ENCODE measurements at regions not wholly inside any gene's neighbourhood (a gene's known extent, or its start where the extent isn't known, plus 50 kb on each side); places are given as distances from the start of the nearest gene placed in this dataset.

DNA sequence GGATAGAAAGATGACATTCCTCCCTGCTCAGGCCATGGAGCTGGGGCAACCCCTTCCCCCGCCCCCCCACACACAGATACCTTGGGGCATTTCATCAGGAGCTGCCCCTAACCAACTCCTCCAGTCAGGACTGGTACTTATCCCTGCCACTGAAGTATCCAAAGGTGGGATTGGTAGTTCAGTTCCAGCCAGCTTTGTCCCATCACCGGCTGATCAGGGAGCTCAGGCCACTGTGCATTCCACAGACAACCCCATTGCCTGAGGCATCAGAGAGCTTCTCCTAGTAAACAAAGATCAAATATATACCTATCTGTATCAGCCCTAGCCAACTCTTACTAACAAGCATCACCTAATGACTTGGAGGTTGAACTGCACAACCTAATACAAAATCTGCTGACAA, 218.2 kb upstream of the FMR1 start:
- H3K36me3 ChIP-seq = no peaks in the 10 kb centered on the region
- intact Hi-C loops (cut with DNase I) = no loop called here
- H3K9me3 ChIP-seq = no peaks in the 10 kb centered on the region
- 46 to 64% (median 56%) methylated on average over 2 of the region's 2 CpGs for WGBS, 3 donors
- H3K27me3 ChIP-seq = no peaks in the 10 kb centered on the region
- no peak overlapping the region for H3K27ac ChIP-seq
- DNase-seq = no peak
- TF ChIP-seq EP300 (IDR thresholded peaks at IDR 0.05) = no peak
- H3K4me3 ChIP-seq = no peak overlapping the region
- no peaks in the 10 kb centered on the region for H3K4me1 ChIP-seq (ENCODE audit: insufficient read depth)

DNA sequence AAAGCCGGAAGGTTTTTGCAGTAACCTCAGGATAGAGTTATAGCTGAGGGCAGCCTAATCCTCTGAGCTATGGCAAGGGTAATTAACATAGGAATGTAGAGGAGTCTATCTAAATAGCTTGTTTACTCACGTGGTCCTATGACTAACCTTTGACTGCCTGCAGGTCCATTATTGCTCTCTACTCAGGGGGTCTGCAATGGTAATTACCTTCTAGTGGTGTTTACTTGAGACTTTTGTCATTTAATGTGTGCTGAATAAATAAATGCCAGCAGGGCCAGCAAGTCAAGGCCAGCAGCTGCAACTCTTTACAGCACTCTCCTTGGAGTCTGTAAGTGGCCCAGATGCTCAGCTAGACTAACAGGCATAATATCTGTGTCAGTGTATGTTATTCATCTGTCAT, 212.7 kb upstream of the FMR1 start:
- Histone ChIP-seq H3K27me3 (no peaks in the 10 kb centered on the region), H3K27ac (no peak overlapping the region), H3K4me1 (ENCODE audit: insufficient read depth) (no peaks in the 10 kb centered on the region), H3K9me3 (no peaks in the 10 kb centered on the region), H3K36me3 (no peaks in the 10 kb centered on the region), H3K4me3 (no peak overlapping the region)
- DNase-seq = no peak
- TF ChIP-seq POLR2A (IDR thresholded peaks at IDR 0.05) (no peak), EP300 (IDR thresholded peaks at IDR 0.05) (no peak)
- TF ChIP-seq, protein P1, sequence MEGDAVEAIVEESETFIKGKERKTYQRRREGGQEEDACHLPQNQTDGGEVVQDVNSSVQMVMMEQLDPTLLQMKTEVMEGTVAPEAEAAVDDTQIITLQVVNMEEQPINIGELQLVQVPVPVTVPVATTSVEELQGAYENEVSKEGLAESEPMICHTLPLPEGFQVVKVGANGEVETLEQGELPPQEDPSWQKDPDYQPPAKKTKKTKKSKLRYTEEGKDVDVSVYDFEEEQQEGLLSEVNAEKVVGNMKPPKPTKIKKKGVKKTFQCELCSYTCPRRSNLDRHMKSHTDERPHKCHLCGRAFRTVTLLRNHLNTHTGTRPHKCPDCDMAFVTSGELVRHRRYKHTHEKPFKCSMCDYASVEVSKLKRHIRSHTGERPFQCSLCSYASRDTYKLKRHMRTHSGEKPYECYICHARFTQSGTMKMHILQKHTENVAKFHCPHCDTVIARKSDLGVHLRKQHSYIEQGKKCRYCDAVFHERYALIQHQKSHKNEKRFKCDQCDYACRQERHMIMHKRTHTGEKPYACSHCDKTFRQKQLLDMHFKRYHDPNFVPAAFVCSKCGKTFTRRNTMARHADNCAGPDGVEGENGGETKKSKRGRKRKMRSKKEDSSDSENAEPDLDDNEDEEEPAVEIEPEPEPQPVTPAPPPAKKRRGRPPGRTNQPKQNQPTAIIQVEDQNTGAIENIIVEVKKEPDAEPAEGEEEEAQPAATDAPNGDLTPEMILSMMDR (IDR thresholded peaks at IDR 0.05) = no peak
- intact Hi-C loops (cut with DNase I) = no loop called here
- 18 to 43% (median 33%) methylated on average over 2 of the region's 2 CpGs for WGBS, 3 donors

DNA sequence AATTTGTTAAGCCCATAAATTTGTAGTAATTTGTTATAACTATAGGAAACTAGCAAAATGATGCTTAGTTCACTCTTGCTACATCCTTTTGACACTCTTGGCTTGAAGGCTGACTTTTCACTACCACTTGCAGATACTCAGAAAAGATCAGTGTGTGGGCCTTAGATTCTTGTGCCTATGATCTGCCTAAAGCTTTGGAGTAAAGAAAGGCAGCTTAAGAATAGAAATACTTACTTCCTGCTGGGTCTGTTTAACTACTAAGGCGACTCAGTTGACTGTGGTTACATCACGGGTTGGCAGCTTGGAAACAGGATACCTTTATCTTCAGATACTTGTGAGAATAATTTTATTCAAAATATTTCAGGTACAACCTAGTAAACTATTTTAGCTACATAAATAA, 201.4 kb upstream of the FMR1 start:
- H3K27ac ChIP-seq = no peak overlapping the region
- H3K9me3 ChIP-seq = no peaks in the 10 kb centered on the region
- WGBS, 3 donors = 21 to 35% (median 33%) methylated on average over 2 of the region's 2 CpGs
- intact Hi-C loops (cut with DNase I) = no loop called here
- TF ChIP-seq, protein P1 (IDR thresholded peaks at IDR 0.05) = no peak
- no peak for TF ChIP-seq EP300 (IDR thresholded peaks at IDR 0.05)
- TF ChIP-seq POLR2A (IDR thresholded peaks at IDR 0.05) = no peak
- no peaks in the 10 kb centered on the region for H3K27me3 ChIP-seq
- no peaks in the 10 kb centered on the region for H3K36me3 ChIP-seq
- no peak for DNase-seq
- no peak overlapping the region for H3K4me3 ChIP-seq
- no peaks in the 10 kb centered on the region for H3K4me1 ChIP-seq (ENCODE audit: insufficient read depth)

DNA sequence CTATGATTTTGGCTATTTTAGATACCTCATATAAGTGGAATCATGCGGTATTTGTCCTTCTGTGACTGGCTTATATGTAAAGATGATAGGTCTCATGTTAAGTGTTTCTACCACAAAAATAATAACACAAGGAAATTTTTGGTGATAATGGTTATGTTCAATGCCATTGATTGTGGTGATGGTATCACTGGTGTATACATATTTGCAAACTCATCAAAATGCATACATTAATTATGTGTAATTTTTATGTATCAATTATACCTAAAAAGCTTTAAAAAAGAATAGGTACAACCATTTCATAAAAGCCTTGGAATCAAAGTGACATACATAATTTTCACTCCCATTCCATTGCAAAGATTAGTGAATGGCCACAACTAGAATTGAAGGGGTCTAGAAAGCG, 178.3 kb upstream of the FMR1 start:
- 67 to 77% (median 76%) methylated on average over 2 of the region's 2 CpGs for WGBS, 3 donors
- Histone ChIP-seq H3K4me3 (no peak overlapping the region), H3K4me1 (ENCODE audit: insufficient read depth) (no peaks in the 10 kb centered on the region), H3K27ac (no peak overlapping the region), H3K9me3 (no peaks in the 10 kb centered on the region), H3K27me3 (no peaks in the 10 kb centered on the region), H3K36me3 (no peaks in the 10 kb centered on the region)
- intact Hi-C loops (cut with DNase I) = no loop called here
- no peak for TF ChIP-seq POLR2A (IDR thresholded peaks at IDR 0.05)
- no peak for TF ChIP-seq EP300 (IDR thresholded peaks at IDR 0.05)
- TF ChIP-seq, protein P1 (IDR thresholded peaks at IDR 0.05) = no peak
- no peak for DNase-seq

DNA sequence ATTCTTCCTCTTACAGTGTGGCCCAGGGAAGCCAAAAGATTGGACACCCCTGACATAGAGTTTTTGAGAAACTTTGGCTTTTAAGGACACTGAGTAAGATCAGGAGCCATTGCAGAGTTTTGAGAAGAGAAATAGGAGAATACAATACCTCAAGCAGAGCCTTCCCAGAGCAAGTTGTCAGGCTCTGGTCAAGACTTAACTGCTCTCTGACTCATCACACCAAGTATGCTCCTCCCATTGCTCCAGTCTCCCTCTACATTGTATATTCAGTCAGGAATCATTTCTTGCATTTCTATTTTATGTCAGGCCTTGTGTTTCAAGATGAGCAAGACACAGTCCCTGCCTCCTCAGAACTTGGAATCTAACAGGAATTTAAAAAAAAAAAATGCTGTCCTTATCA, 176.4 kb upstream of the FMR1 start:
- no peaks in the 10 kb centered on the region for H3K27me3 ChIP-seq
- intact Hi-C loops (cut with DNase I) = no loop called here

More for the DNA sequence above, 176.4 kb upstream of the FMR1 start:
- DNase-seq = no peak
- Histone ChIP-seq H3K27ac (no peak overlapping the region), H3K36me3 (no peaks in the 10 kb centered on the region), H3K4me1 (ENCODE audit: insufficient read depth) (no peaks in the 10 kb centered on the region), H3K9me3 (no peaks in the 10 kb centered on the region), H3K4me3 (no peak overlapping the region)
- no peak for TF ChIP-seq POLR2A (IDR thresholded peaks at IDR 0.05)
- TF ChIP-seq EP300 (IDR thresholded peaks at IDR 0.05) = no peak
- TF ChIP-seq, protein P1 (IDR thresholded peaks at IDR 0.05) = no peak

Measured in ovary (tissue), 7 donors.